Liver (tissue), 7 donors: ENCODE measurements at regions not wholly inside any gene's neighbourhood (a gene's known extent, or its start where the extent isn't known, plus 50 kb on each side); places are given as distances from the start of the nearest gene placed in this dataset.

ENCODE experiments used
- DNase-seq: peaks from one replicate; pipeline ENCODE4 v3.0.0-alpha.2; 2017; ENCODE audit warnings: low spot score
- H3K27ac ChIP-seq, 2 donors: one replicate each; pipeline ENCODE4 v1.7.0; 2013; ENCODE audit warnings: inconsistent platforms in 2 of 2, low read length in 2 of 2, control low read depth in 1 of 2, low read depth in 1 of 2, mild to moderate bottlenecking in 1 of 2
- H3K27me3 ChIP-seq, 4 donors: one replicate each; pipeline versions ENCODE4 v1.6.1 to v1.7.0; 2013; ENCODE audit warnings: low read length in 3 of 4, inconsistent platforms in 1 of 4, mild to moderate bottlenecking in 1 of 4, moderate library complexity in 1 of 4; ENCODE audit not compliant: control insufficient read depth in 4 of 4, insufficient read depth in 4 of 4
- H3K36me3 ChIP-seq, 4 donors: one replicate each; pipeline versions ENCODE4 v1.6.1 to v1.7.0; 2013; ENCODE audit warnings: low read length in 3 of 4, mild to moderate bottlenecking in 3 of 4, low read depth in 1 of 4, moderate library complexity in 1 of 4; ENCODE audit not compliant: control insufficient read depth in 4 of 4, insufficient read depth in 3 of 4
- H3K4me1 ChIP-seq, 4 donors: one replicate each; pipeline versions ENCODE4 v1.6.1 to v1.7.0; 2013; ENCODE audit warnings: low read length in 3 of 4, mild to moderate bottlenecking in 3 of 4, moderate library complexity in 1 of 4; ENCODE audit not compliant: control insufficient read depth in 4 of 4, insufficient read depth in 4 of 4
- H3K4me3 ChIP-seq, 3 donors: one replicate each; pipeline versions ENCODE4 v1.6.1 to v1.7.0; 2013; ENCODE audit warnings: low read length in 3 of 3, control low read depth in 1 of 3, low read depth in 1 of 3, mild to moderate bottlenecking in 1 of 3
- H3K9ac ChIP-seq, 2 donors: one replicate each; pipeline ENCODE4 v1.7.0; 2013; ENCODE audit warnings: low read length in 2 of 2, mild to moderate bottlenecking in 2 of 2, moderate library complexity in 2 of 2, control low read depth in 1 of 2, low read depth in 1 of 2
- H3K9me3 ChIP-seq, 4 donors: one replicate each; pipeline versions ENCODE4 v1.6.1 to v1.7.0; 2013; ENCODE audit warnings: low read length in 3 of 4; ENCODE audit not compliant: control insufficient read depth in 4 of 4
- EGR1 ChIP-seq, 2 donors: IDR thresholded peaks; 2 replicates each; pipeline ENCODE4 v1.6.1; 2016 to 2018; ENCODE audit warnings: antibody characterized with exemption in 2 of 2, low read depth in 2 of 2
- FOXA1 ChIP-seq: IDR thresholded peaks from 2 replicates; pipeline ENCODE4 v1.6.1; 2016; ENCODE audit warnings: antibody characterized with exemption
- GABPA ChIP-seq, 2 donors: IDR thresholded peaks in 1 of 2; conservative IDR thresholded peaks in 1 of 2; 2 replicates each; pipeline ENCODE4 v1.6.1; 2016; ENCODE audit warnings: antibody characterized with exemption in 2 of 2, mild to moderate bottlenecking in 1 of 2, moderate library complexity in 1 of 2
- HNF4A ChIP-seq, 2 donors: conservative IDR thresholded peaks; 2 replicates each; pipeline ENCODE4 v1.6.1; 2016; ENCODE audit warnings: antibody characterized with exemption in 2 of 2, mild to moderate bottlenecking in 2 of 2
- HNF4G ChIP-seq: IDR thresholded peaks from 2 replicates; pipeline ENCODE4 v1.6.1; 2016; ENCODE audit warnings: antibody characterized with exemption
- JUND ChIP-seq, 2 donors: IDR thresholded peaks; 2 replicates each; pipeline ENCODE4 v1.6.1; 2016; ENCODE audit warnings: antibody characterized with exemption in 2 of 2
- RAD21 ChIP-seq, 2 donors: IDR thresholded peaks; 2 replicates each; pipeline ENCODE4 v1.6.1; 2016; ENCODE audit warnings: antibody characterized with exemption in 2 of 2, mild to moderate bottlenecking in 2 of 2
- RXRA ChIP-seq, 2 donors: IDR thresholded peaks; 2 replicates each; pipeline ENCODE4 v1.6.1; 2017 to 2018; ENCODE audit warnings: antibody characterized with exemption in 2 of 2, mild to moderate bottlenecking in 1 of 2
- SP1 ChIP-seq: IDR thresholded peaks from 2 replicates; pipeline ENCODE4 v1.6.1; 2018; ENCODE audit warnings: antibody characterized with exemption, mild to moderate bottlenecking
- TAF1 ChIP-seq: conservative IDR thresholded peaks from 2 replicates; pipeline ENCODE4 v1.6.1; 2016; ENCODE audit warnings: antibody characterized with exemption, mild to moderate bottlenecking
- YY1 ChIP-seq: IDR thresholded peaks from 2 replicates; pipeline ENCODE4 v1.6.1; 2016; ENCODE audit warnings: antibody characterized with exemption, mild to moderate bottlenecking
- WGBS: extraction: QIAGEN DNeasy Blood & Tissue Kit; methylation state at CpG from one replicate; pipeline ENCODE4 v1.1.7; 2013; 5-methylcytosine and 5-hydroxymethylcytosine counted together
- TF ChIP-seq, protein P1 (sequence below): IDR thresholded peaks from 2 replicates; pipeline ENCODE4 v1.6.1; 2016; ENCODE audit warnings: antibody characterized with exemption
- TF ChIP-seq, protein P2 (sequence below): IDR thresholded peaks from 2 replicates; pipeline ENCODE4 v1.6.1; 2016; ENCODE audit warnings: antibody characterized with exemption
- TF ChIP-seq, protein P3 (sequence below): IDR thresholded peaks from 2 replicates; pipeline ENCODE4 v1.6.1; 2016; ENCODE audit warnings: antibody characterized with exemption
- TF ChIP-seq, protein P4 (sequence below): IDR thresholded peaks from 2 replicates; pipeline ENCODE4 v1.6.1; 2016; ENCODE audit warnings: antibody characterized with exemption, mild to moderate bottlenecking
- donor health status: healthy.
- donor health status: healthy.
- donor health status: healthy.
- donor health status: healthy.

DNA sequence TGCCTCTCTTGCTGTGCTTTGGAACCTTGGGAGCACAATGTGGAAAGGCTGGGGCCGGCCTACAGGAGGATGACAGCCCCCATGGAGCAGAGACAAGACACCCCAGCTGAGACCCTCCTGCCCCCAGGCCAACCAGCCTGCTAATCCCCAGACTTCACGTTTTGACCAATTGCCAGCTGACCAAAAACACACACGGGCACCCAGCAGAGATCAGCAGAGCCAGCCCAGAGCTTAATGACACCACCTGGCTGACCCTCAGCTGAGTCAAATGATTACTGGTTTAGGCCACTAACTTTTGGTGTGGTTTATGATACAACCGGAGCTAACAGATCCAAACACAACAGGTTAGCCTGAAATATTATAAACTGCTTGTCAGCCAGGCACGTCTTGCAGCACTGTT, 111.2 kb upstream of the KIF5B start:
- H3K4me1 ChIP-seq = no peaks in the 10 kb centered on the region
- WGBS = 87% methylated on average over 5 of the region's 5 CpGs
- TF ChIP-seq, protein P1, sequence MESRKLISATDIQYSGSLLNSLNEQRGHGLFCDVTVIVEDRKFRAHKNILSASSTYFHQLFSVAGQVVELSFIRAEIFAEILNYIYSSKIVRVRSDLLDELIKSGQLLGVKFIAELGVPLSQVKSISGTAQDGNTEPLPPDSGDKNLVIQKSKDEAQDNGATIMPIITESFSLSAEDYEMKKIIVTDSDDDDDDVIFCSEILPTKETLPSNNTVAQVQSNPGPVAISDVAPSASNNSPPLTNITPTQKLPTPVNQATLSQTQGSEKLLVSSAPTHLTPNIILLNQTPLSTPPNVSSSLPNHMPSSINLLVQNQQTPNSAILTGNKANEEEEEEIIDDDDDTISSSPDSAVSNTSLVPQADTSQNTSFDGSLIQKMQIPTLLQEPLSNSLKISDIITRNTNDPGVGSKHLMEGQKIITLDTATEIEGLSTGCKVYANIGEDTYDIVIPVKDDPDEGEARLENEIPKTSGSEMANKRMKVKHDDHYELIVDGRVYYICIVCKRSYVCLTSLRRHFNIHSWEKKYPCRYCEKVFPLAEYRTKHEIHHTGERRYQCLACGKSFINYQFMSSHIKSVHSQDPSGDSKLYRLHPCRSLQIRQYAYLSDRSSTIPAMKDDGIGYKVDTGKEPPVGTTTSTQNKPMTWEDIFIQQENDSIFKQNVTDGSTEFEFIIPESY = no peak
- H3K27me3 ChIP-seq = no peaks in the 10 kb centered on the region
- no peak overlapping the region for H3K9ac ChIP-seq
- no peaks in the 10 kb centered on the region for H3K9me3 ChIP-seq
- no peak for DNase-seq
- H3K36me3 ChIP-seq = no peaks in the 10 kb centered on the region
- no peak overlapping the region for H3K27ac ChIP-seq
- no peak overlapping the region for H3K4me3 ChIP-seq

DNA sequence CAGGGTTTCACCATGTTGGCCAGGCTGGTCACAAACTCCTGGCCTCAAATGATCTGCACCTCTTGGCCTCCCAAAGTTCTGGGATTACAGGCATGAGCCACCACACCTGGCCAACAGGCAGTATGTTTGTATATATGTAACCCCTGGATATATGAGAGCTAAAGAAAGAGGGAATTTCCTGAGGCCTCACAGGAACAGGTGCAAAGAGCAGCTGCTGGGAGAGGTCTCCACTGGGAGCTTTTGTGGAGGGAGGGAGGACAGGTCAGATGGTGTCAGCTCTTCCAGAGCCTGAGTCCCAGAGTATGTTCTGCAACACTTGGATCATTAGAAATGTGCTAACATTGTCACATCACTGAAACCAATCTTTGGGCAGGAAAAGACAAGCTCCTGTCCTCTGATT, 110.1 kb upstream of the KIF5B start:
- TF ChIP-seq YY1 = no peak
- no peak for TF ChIP-seq EGR1 (IDR thresholded peaks at IDR 0.05; ENCODE audit: low read depth in 2 of 2)
- TF ChIP-seq, protein P2, sequence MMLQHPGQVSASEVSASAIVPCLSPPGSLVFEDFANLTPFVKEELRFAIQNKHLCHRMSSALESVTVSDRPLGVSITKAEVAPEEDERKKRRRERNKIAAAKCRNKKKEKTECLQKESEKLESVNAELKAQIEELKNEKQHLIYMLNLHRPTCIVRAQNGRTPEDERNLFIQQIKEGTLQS = no peak
- TF ChIP-seq, protein P3, sequence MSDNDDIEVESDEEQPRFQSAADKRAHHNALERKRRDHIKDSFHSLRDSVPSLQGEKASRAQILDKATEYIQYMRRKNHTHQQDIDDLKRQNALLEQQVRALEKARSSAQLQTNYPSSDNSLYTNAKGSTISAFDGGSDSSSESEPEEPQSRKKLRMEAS = no peak
- no peak for TF ChIP-seq TAF1
- TF ChIP-seq, protein P4, sequence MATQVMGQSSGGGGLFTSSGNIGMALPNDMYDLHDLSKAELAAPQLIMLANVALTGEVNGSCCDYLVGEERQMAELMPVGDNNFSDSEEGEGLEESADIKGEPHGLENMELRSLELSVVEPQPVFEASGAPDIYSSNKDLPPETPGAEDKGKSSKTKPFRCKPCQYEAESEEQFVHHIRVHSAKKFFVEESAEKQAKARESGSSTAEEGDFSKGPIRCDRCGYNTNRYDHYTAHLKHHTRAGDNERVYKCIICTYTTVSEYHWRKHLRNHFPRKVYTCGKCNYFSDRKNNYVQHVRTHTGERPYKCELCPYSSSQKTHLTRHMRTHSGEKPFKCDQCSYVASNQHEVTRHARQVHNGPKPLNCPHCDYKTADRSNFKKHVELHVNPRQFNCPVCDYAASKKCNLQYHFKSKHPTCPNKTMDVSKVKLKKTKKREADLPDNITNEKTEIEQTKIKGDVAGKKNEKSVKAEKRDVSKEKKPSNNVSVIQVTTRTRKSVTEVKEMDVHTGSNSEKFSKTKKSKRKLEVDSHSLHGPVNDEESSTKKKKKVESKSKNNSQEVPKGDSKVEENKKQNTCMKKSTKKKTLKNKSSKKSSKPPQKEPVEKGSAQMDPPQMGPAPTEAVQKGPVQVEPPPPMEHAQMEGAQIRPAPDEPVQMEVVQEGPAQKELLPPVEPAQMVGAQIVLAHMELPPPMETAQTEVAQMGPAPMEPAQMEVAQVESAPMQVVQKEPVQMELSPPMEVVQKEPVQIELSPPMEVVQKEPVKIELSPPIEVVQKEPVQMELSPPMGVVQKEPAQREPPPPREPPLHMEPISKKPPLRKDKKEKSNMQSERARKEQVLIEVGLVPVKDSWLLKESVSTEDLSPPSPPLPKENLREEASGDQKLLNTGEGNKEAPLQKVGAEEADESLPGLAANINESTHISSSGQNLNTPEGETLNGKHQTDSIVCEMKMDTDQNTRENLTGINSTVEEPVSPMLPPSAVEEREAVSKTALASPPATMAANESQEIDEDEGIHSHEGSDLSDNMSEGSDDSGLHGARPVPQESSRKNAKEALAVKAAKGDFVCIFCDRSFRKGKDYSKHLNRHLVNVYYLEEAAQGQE = no peak
- TF ChIP-seq HNF4A (conservative IDR thresholded peaks at IDR 0.05) = no peak
- TF ChIP-seq FOXA1 = no peak
- H3K4me3 ChIP-seq = no peak overlapping the region
- no peak overlapping the region for H3K27ac ChIP-seq
- no peaks in the 10 kb centered on the region for H3K27me3 ChIP-seq
- DNase-seq = no peak
- H3K9me3 ChIP-seq = no peaks in the 10 kb centered on the region
- H3K9ac ChIP-seq = no peak overlapping the region
- H3K36me3 ChIP-seq = no peaks in the 10 kb centered on the region
- no peaks in the 10 kb centered on the region for H3K4me1 ChIP-seq

DNA sequence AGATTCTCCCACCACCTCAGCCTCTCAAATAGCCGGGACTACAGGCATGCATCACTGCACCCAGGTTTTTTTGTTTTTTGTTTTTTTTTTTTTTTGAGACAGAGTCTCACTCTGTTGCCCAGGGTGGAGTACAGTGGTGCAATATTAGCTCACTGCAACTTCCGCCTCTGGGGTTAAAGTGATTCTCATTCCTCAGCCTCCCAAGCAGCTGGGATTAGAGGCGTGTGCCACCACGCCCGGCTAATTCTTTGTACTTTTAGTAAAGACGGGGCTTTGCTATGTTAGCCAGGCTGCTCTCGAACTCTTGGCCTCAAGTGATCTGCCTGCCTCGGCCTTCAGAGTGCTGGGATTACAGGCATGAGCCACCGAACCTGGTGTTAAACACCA, 107.5 kb upstream of the KIF5B start:
- WGBS = 81% methylated on average over 9 of the region's 9 CpGs
- H3K9me3 ChIP-seq = no peaks in the 10 kb centered on the region
- no peak overlapping the region for H3K27ac ChIP-seq
- no peak overlapping the region for H3K9ac ChIP-seq
- H3K36me3 ChIP-seq = no peaks in the 10 kb centered on the region
- H3K4me1 ChIP-seq = no peaks in the 10 kb centered on the region
- H3K27me3 ChIP-seq = no peaks in the 10 kb centered on the region
- H3K4me3 ChIP-seq = no peak overlapping the region
- no peak for DNase-seq
- TF ChIP-seq, protein P1 = no peak
- no peak for TF ChIP-seq JUND (IDR thresholded peaks at IDR 0.05)
- no peak for TF ChIP-seq SP1
- no peak for TF ChIP-seq RAD21 (IDR thresholded peaks at IDR 0.05)
- no peak for TF ChIP-seq HNF4A (conservative IDR thresholded peaks at IDR 0.05)
- no peak for TF ChIP-seq GABPA (IDR thresholded peaks at IDR 0.05 in 1 of 2, conservative IDR thresholded peaks at IDR 0.05 in 1 of 2)
- TF ChIP-seq, protein P4 = no peak
- TF ChIP-seq TAF1 = no peak
- TF ChIP-seq HNF4G = no peak
- no peak for TF ChIP-seq RXRA (IDR thresholded peaks at IDR 0.05)
